NCI-H446 (cell line): ENCODE measurements at regions not wholly inside any gene's neighbourhood (a gene's known extent, or its start where the extent isn't known, plus 50 kb on each side); places are given as distances from the start of the nearest gene placed in this dataset.
"Not testable (repeated sequence)": the region's sequence is repeated elsewhere in the genome, so short reads cannot be mapped to it uniquely, and the experiment has no call there.

Experiments used
- DNase-seq, 2 experiments: peaks; one replicate each; lab custom pipeline; 2025; lab: John Stamatoyannopoulos, UW

DNA sequence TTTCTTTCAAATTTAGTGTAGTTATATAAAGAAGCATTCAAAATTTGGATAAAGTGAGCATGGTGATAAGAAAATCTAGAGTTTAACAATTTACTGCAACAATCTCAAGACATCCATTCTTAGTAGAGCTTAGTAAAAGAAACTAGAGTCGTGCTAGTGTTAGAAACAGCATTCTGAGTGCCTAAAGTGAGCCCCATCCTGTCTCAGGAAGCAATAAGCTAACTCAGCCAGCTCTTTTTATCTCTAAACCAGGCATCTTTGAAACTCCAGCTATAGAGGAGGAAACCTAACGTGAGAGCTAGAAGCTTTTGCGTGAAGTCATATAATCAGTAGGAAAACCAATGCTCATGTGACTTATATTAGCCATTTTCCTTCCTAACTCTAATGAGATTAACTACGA is 1187.1 kb upstream of the EPHA6 start:
- DNase-seq: no peak

DNA sequence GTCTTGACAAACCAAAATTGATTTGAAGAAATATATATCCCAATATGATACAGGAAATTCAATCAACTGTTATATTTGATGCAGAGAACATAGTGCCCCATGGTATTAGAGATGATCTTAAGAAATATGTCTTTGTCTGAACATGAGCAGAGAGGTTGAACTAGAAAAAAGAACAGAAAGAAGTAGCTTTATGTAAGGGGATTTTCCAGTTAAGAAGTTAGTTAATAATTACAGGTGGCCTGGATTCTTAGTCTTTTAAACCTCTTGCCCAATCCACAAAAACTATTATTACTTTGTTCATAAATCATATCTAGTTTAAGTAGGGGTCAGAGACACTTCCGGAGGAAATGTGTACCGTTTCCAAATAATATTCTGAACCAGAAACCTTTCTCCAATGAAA is 1186.7 kb upstream of the EPHA6 start:
- no peak for DNase-seq

DNA sequence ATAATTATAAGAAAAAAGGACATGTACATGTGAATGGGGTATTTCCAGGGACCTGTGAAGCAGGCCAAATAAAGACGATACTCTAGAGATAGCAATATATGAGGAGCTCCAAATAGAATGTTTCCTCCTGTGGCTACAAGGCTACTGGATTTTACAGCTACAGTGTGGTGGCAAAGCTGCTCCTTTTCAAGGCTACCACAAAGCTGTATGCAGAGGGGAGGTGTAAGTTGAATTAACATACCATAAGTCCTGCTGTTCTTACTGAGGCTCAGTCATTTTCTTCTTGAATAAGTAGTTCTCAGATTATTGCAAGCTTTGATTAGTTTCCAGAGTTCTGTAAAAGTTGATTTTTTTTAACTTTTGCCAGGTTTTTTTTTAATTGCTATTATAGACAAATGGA is 1184.6 kb upstream of the EPHA6 start:
- DNase-seq: no peak

DNA sequence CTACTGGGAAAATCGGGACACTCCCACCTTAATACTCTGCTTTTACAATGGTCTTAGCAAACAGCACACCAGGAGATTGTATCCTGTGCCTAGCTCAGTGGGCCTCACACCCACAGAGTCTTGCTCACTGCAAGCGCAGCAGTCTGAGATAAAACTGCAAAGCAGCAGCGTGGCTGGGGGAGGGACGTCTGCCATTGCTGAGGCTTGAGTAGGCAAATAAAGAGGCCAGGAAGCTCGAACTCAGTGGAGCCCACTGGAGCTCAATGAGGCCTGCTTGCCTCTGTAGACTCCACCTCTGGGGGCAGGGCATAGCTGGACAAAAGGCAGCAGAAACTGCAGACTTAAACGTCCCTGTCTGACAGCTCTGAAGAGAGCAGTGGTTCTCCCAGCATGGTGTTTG is 1169.1 kb upstream of the EPHA6 start:
- DNase-seq: no peak

DNA sequence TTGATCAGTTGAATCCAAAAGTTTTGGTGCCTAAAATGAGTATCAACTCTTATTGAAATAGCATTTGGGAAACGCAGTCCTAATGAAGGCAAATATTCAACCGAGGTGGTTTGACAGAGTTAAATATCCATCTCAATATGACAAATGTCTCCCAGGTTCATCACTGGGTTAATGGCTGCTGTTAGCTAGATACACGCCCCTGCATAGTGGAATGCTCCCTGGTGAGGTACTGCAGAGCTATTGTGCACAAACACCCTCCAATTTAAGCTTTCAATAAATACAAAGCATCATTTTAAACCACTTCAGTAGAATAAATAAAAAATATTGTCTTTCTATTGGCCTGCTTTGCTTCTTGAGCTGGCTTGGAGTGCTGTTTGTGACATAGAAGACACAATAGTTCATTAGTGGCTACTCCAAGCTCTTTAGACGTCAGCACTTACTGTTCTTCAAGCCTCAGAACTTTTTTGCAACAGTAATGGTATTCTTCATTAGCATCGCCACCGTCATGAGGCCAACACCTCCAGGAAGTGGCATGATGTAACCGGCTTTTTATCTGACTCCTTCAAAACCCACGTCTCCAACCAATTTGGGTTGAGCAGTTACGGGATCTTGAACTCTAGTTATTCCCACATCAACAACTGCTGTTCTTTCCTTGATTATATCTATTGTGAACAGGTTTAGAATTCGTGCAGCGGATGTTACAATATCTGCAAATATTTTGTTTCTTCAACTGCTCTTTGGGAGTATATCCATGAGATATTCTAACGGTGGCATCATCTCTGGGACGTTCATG is 1159.6 kb upstream of the EPHA6 start:
- DNase-seq: no peak

DNA sequence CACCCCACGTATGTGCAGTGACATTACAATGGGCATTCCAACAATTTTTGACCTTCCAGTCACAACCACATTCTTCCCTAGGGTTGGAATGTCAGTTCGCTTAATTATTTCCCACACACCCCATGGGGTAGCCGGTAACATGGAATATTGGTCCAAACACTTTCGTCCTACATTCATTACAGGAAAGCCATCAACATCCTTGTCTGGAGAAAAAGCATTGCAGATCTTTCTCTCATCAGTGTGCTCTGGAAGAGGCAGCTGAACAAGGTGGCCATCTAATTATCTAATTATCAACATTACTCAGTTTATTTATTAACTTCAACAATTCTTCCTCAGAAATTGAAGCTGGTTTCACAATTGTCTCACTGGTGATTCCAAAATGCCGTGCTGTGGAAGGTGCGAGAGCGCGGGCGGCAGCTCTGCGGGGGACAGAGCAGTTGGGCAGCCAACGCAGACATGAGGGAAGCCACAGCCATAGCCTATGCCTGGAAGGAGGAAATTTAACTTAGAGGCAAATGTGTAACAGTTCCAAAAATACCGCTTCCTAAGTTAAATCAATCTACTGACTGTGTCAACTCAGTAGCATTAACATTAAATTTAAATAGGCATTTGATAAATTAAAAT is 1158.9 kb upstream of the EPHA6 start:
- DNase-seq: no peak

DNA sequence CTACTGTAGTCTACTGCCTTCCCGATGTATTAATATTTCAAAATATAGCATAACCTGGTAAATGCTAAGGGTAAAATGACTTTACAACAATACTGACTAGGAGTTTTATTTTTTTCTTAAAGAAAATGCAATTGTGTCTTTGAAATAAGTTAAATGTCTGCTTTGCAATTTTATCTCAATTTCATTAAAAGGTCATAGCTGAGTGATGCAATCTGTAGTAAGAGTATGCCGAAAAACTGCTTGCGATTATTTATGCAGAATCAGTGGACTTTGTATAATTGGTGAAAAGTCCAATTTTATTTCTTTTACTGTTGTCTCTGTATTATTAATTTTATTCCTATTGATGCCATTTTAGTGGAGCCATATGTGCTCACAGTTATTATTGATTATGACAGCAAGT is 1143.6 kb upstream of the EPHA6 start:
- DNase-seq: no peak

DNA sequence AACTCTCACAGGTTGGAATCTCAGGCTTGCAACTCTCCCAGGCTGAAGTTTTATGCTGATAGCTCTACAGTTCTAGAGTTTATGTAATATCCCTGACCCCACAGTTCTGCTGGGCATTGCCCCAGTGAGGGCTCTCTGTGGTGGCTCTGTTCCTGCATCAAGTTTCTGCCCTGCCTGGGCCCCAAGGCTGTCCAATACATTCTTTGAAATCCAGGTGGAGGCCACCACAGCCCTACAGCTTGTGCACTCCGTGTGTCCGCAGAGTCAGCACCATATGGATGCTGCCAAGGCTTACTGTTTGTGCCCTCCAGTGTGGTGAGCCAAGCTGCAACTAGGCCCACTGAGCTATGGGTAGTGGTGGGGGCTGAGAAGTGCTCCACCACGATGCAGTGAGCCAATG is 1141.2 kb upstream of the EPHA6 start:
- no peak for DNase-seq

DNA sequence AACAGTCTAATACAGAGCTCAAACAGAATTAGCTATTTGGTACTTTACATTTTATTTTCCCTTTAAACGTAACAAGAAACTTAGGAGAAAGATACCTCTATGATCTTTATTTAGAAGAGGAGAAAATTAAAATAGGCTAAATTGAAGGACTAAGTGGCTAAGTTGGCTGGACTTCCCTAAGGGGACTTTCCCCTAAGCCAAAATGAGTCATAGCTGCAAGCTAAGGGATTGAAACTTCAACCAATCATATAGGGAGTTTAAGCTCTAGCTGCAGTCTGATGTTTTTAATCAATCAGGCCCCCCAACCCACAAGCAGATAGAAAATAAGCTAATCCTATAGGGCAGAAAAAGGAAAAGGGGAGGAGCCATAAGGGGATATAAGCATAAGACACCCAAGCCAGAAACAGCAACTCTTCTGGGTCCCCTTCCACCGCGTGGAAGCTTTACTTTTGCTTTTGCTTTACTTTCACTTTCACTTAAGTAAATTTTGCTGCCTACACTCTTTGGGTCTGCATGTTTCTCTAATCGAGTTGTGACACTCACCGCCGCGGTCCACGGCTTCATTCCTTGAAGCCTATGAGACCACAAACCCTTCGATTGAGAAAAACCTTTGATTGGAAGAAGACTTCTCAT is 1108.5 kb upstream of the EPHA6 start:
- DNase-seq: no peak

DNA sequence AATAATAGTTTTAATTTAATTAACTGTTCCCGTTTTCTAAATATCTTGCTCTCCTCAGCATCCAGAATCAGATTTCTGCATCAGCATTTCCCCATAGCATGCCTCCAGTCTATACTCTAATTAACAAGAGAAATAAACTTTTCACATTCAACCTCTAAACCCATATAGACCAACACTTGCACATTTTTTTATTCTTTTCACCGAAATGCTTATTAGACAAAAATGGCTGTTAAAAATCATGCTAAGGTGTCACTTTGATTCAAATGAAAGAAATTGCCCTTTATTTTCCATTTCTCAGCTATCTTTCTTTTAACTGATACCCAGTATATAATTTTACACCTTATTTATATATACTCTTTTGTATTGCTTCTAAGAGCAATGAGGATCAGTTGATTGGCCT is 1107.1 kb upstream of the EPHA6 start:
- no peak for DNase-seq

DNA sequence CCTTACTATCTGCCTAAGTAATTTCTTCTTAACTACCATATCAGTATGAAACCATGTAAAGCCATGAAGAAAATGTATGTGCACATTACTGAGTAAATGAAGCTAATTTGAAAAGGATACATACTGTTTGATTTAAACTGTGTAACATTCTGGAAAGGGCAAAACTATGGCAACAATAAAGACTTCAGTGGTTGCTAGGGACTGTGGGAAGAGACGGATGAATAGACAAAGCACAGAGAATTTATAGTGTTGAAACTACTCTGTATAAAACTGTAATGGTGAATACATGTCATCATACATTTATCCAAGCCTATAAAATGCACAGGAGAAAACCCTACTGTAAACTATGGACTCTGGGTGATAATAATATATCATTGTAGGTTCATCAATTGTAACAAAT is 1103.7 kb upstream of the EPHA6 start:
- no peak for DNase-seq

DNA sequence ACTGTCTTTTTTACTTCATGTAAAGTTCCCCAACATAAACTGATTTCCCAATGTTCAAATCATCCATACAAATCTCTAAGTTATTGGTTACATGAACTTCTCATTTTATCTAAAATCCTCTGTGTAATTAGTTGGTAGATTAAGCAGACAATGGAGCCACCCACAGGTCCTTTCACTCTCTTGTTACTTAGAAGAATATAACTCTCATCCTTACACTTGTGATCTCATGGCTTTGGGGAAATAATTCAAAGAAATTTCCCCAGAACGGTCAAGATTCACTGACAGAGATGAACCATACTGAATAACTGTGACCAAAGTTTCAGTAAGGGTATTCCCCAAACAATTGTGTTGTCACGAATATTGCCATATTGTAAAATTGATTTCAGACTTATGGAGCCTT is 1102.6 kb upstream of the EPHA6 start:
- DNase-seq: no peak

DNA sequence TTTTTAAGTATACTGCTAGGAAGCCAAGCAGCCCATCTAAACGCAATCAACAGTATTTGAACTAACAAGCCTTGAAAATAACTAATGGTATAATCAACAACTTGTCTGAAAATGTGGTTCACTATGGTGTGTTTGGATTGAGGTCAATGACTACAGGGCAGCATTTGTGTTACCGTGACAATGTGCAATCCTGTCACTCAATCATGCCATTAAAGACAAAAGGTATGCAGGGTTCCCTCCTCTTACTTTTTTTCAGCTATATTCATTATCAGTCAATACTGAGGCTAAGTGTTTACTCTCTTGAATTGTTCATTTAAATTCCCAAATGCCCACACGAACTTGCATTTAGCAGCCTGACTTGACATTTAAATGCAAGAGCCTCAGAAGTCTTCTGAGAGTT is 1099.3 kb upstream of the EPHA6 start:
- DNase-seq: no peak

DNA sequence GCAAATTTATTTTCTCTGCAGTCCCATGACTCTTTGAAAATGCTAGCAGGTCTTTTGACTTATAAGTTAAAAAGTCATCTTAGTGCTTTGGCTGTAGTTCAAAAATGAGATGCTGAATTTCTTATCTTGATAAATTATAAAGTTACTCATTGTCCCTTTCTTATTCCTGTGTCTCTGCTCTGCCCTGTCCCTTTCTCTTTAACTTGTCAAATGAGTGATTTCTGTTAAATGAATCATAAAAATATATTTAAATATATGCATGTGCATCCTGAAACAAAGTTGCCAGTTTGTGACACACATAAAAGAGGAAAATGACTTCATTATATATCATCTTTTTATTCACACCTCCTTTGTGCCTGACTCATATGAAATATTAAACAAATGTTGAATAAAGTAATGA is 1097.3 kb upstream of the EPHA6 start:
- DNase-seq: no peak

DNA sequence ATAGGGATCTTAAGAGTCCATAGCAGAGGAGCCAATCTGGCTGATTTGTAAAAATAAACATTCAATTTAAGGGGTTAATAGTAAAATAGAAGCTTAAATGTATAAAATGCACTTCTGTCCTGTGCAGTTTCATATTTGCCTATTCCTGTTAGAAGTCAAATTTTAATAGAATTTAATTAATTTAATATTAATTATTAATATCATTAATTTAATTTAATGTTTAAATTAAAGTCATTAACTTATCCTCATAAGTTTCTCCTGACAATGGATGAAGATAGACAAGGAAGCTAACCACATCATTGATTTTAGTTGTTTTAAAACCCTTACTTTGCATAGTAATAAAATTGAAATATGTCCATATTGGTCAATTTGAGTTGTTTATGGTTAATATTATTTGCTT is 1096.2 kb upstream of the EPHA6 start:
- DNase-seq: no peak

DNA sequence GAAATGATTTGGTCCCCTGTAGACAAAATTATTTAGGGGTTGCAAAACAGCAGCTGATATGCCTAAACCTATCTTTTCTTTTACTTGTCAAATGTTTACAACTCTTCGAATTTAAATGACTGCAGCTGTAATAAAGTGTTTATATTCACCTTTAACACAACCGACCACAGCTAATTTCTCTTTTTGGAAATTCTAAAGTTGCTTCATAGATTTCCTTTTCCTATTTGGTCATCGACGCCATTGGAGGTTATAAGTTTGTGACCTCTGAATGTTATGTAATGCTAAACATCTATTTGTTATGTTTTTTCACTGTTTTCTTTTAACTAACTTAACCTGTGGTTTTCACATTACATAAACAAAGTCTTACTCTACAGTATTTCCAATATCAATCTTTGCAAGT is 1094.9 kb upstream of the EPHA6 start:
- no peak for DNase-seq

DNA sequence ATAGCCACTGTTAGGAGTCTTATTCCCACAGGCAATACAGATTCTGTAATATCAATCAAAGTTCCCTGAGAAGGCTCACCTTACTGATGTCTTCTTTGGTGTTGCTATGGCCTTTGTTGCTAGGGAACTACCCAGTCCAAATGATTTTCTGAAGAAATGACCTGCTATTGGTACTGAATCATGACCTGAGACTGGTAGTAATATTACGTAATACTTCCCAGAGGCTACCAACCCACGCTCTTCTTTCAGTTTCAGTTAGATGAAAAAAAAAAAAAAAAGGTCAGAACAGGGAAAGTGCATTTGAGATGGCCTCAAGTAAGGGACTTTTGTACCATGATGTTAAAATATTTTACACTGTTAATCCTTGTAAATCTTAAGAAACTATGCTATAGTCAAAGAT is 1092.5 kb upstream of the EPHA6 start:
- DNase-seq: no peak

DNA sequence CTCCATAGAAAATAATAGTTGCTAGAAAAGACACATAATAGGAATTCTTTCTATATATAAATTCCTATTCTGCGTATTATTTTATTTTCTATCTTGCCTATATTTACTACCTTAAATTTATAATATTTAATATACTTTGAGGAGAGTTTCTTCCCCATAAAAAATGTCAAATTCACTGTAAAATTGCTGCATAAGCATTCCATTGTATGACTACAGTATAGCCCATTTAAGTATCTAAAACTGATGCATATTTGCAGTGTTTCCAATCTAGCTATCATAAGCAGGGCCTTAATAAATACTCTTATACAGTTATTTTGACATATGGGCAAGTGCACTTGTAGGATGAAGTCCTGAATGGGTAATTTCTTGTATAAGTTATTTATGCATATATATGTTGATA is 1088.6 kb upstream of the EPHA6 start:
- no peak for DNase-seq

DNA sequence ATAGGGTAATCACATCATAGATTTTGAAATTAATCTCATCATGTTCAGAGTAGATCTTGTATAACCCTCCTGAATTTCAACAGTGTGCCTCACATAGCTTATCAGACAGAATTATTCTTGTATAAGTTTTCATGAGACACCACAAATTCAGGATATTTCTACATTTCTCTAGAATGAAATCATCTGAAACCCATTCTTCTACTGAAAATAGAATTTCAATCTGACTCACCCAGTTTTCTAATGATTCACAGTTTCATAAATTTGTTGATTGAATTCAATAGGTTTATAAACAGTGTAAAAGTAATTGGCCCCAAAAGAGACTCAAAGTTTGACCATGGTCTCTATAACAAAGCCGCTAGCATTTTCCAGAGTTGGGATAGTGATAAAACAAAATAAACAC is 1082.6 kb upstream of the EPHA6 start:
- DNase-seq: no peak

DNA sequence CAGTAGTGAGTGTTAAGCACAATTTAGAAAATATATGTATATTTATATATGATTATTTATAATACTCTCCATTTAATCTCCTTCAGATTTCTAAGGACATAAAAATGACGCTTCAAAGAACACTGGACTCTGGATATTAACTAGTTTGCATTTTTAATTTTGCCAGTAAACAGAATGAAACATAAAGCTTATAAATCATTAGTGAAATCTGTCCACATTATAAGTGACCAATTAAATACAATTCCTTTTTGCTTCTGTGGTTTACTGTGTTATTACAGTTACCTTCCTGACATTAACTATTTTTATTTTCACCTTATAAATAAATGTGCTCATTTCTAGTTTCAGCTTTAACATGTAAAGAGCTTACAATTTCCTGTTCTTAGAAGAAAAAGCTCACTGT is 1081.1 kb upstream of the EPHA6 start:
- no peak for DNase-seq

DNA sequence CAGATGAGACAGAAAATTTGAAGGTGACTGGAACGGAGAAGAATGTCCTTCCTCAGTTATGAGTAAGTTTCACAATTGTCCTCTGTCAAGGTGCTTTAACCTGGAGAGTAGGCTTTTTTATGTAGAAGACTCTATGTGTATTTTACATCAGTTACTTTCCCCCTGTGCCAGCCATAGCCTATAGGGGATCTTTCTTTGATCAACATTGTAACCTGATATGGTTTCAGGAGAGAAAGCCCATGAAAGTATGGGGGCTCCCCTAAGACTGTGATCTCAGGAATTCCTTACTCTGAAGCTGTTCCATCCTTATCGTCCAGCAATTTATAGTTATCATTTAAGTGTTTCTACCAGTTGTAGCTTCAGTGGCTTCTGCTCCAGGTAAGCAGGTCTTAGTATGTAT is 1076.3 kb upstream of the EPHA6 start:
- no peak for DNase-seq

DNA sequence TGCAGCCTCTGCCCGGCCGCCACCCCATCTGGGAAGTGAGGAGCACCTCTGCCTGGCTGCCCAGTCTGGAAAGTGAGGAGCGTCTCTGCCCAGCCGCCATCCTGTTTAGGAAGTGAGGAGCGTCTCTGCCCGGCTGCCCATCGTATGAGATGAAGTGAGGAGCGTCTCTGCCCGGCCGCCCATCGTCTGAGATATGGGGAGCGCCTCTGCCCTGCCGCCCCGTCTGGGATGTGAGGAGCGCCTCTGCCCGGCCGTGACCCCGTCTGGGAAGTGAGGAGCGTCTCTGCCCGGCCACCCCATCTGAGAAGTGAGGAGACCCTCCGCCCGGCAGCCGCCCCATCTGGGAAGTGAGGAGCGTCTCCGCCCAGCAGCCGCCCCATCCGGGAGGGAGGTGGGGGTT is 1069.5 kb upstream of the EPHA6 start:
- DNase-seq: not testable (repeated sequence)

DNA sequence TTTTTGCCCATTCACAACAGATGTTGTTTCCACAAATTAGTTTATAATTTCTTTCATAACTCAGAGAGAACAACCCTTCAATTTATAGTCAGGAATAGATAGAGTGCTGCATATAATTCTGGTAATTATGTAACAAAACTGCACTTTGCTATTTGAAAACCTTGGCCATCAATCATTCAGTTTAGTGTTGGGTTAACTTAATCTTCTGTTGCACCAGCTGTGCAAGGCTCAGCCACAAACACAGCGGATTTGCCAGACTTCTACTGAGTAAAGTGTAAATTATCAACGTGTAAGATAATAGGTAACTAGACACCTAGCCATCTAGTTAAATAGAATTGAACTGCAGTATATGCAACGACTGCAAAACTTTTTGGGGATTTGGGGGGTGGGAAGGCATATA is 1064.3 kb upstream of the EPHA6 start:
- DNase-seq: peak in 1 of 2 experiments; percentile 53

DNA sequence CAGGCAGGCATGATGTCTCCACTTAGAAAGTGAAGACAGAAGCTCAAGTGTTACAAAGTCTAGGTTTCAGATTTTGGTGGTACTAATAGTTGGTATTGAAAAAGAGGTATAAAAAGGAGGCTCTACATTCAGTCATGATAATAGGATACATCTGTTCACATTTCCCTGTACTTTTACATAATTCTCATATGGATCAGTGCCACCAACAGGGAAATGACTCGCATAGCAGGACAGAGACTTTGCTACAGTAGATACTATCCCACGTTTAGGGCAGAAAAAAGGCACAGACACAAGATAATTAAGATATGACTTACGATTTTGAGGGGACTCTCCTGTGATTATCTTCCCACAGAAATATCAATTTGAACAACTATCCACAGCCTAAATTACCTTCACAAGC is 1062.9 kb upstream of the EPHA6 start:
- DNase-seq: peak in 1 of 2 experiments; percentile 5
